Sigmoid colon (tissue), 4 donors: ENCODE measurements at regions not wholly inside any gene's neighbourhood (a gene's known extent, or its start where the extent isn't known, plus 50 kb on each side); places are given as distances from the start of the nearest gene placed in this dataset.

ENCODE experiments used
- POLR2A ChIP-seq, 2 donors: fragments of 450-650 bp; IDR thresholded peaks; one replicate each; pipeline ENCODE4 v1.6.1; 2016; ENCODE audit warnings: antibody characterized with exemption in 2 of 2, mild to moderate bottlenecking in 2 of 2, moderate library complexity in 2 of 2
- POLR2AphosphoS5 ChIP-seq, 4 donors: sonication (generic); formaldehyde crosslinking; IDR thresholded peaks; one replicate each; pipeline ENCODE4 v1.6.1; 2017; ENCODE audit warnings: antibody characterized with exemption in 4 of 4
- TF ChIP-seq, protein P1 (sequence below), 4 experiments: fragments of 450-650 bp in 3 of 4; fragments of 200-600 bp in 1 of 4; IDR thresholded peaks; one replicate each; pipeline ENCODE4 v1.5.1; 2016 to 2019; ENCODE audit warnings: antibody characterized with exemption in 4 of 4, mild to moderate bottlenecking in 3 of 4, moderate library complexity in 2 of 4

DNA sequence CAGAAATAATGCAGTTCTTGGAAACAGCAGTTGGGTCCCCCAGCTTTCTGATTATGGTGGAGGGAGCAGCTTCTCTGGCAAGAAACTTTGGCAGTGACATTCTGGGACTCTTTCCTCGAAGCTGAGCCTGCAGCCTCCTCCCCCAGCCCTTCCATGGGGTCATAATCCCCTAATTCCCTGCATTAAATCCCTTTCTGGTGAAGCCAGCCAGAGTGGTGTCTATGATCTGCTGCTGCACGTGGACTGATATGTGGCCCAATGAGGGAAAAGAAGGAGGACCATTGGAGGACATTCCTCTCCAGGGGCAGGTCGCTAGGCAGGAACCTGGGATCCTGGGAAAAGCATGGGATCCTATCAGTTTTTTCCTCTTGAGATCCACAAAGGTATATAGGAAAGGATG is 470.5 kb downstream of the RPS24 start:
- TF ChIP-seq, protein P1, sequence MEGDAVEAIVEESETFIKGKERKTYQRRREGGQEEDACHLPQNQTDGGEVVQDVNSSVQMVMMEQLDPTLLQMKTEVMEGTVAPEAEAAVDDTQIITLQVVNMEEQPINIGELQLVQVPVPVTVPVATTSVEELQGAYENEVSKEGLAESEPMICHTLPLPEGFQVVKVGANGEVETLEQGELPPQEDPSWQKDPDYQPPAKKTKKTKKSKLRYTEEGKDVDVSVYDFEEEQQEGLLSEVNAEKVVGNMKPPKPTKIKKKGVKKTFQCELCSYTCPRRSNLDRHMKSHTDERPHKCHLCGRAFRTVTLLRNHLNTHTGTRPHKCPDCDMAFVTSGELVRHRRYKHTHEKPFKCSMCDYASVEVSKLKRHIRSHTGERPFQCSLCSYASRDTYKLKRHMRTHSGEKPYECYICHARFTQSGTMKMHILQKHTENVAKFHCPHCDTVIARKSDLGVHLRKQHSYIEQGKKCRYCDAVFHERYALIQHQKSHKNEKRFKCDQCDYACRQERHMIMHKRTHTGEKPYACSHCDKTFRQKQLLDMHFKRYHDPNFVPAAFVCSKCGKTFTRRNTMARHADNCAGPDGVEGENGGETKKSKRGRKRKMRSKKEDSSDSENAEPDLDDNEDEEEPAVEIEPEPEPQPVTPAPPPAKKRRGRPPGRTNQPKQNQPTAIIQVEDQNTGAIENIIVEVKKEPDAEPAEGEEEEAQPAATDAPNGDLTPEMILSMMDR (IDR thresholded peaks at IDR 0.05), result no peak
- TF ChIP-seq POLR2AphosphoS5 (IDR thresholded peaks at IDR 0.05) (no peak), POLR2A (IDR thresholded peaks at IDR 0.05) (no peak)
